HG02623 (cell line): ENCODE measurements at regions not wholly inside any gene's neighbourhood (a gene's known extent, or its start where the extent isn't known, plus 50 kb on each side); places are given as distances from the start of the nearest gene placed in this dataset.
"Not testable (repeated sequence)": the region's sequence is repeated elsewhere in the genome, so short reads cannot be mapped to it uniquely, and the experiment has no call there.

Experiments used
- ATAC-seq: cut with Tn5 transposase; IDR thresholded peaks from one replicate; pipeline ENCODE4 v1.9.1; 2021; ENCODE audit warnings: moderate library complexity; ENCODE audit not compliant: unreplicated experiment

- ATAC-seq, result no peak
These were observed 57.6 kb upstream of the BBX start for GRCh38 chr3:107465064-107465631.

GRCh38 chr3:107468782-107469181, 54.0 kb upstream of the BBX start:
- no peak for ATAC-seq

- not testable (repeated sequence) for ATAC-seq
These were observed 52.3 kb upstream of the BBX start for GRCh38 chr3:107470496-107470895.
